ENCODE measurements at regions not wholly inside any gene's neighbourhood (a gene's known extent, or its start where the extent isn't known, plus 50 kb on each side); places are given as distances from the start of the nearest gene placed in this dataset.

DNA sequence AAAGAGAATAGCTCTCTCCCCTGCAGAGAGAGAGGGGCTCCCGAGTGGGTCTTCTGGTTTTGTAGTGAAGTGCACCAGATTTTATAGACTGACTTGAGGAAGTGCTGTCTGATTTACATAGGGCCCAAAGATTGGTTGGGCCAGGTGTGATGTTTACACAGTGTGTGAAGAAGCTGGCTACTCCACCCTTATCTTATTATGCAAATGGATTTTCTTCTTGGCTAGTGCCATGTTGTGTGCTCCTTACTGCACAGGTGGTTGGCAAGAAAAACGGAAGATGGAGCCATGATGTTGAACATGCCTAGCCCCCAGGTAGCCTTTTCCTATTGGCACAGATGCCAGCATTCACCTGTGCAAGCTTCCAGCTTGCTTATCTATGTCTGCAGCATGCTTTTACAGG, 112.4 kb upstream of the ARHGAP24 start:
- TF ChIP-seq, protein P1, sequence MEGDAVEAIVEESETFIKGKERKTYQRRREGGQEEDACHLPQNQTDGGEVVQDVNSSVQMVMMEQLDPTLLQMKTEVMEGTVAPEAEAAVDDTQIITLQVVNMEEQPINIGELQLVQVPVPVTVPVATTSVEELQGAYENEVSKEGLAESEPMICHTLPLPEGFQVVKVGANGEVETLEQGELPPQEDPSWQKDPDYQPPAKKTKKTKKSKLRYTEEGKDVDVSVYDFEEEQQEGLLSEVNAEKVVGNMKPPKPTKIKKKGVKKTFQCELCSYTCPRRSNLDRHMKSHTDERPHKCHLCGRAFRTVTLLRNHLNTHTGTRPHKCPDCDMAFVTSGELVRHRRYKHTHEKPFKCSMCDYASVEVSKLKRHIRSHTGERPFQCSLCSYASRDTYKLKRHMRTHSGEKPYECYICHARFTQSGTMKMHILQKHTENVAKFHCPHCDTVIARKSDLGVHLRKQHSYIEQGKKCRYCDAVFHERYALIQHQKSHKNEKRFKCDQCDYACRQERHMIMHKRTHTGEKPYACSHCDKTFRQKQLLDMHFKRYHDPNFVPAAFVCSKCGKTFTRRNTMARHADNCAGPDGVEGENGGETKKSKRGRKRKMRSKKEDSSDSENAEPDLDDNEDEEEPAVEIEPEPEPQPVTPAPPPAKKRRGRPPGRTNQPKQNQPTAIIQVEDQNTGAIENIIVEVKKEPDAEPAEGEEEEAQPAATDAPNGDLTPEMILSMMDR (IDR thresholded peaks at IDR 0.05) = no peak
- no peak for TF ChIP-seq POLR2A (IDR thresholded peaks at IDR 0.05)
